IMR-90 (cell line): ENCODE measurements at regions not wholly inside any gene's neighbourhood (a gene's known extent, or its start where the extent isn't known, plus 50 kb on each side); places are given as distances from the start of the nearest gene placed in this dataset.

ENCODE experiments used
- ATAC-seq: fragments of 200-7000 bp; cut with Tn5 transposase; 2 replicates; pipeline ENCODE4 v1.9.1; 2020; ENCODE audit warnings: low read depth, mild to moderate bottlenecking, moderate library complexity
- BruUV-seq: library from RNA; stranded (reverse); fragments of 400-500 nt; replicated peaks from 2 replicates; lab custom pipeline; 2021; lab: Mats Ljungman, UMichigan
- CTCF ChIA-PET: fragments of 300-600 bp; formaldehyde crosslinking; extraction: SDS; loops from one replicate; lab custom pipeline; 2021; ENCODE audit warnings: antibody characterized with exemption; lab: Yijun Ruan, JAX
- POLR2A ChIA-PET: fragments of 300-600 bp; sonication (Branson Sonifier 250); formaldehyde crosslinking; loops from one replicate; lab custom pipeline; 2022; ENCODE audit warnings: antibody characterized with exemption; ENCODE audit not compliant: unreplicated experiment; lab: Charles Lee
- DNase-seq: peaks from one replicate; pipeline ENCODE4 v3.0.0; 2013
- H2AFZ ChIP-seq: replicated peaks from 2 replicates; pipeline ENCODE3; 2013; ENCODE audit warnings: low read length, mild to moderate bottlenecking; ENCODE audit not compliant: poor library complexity
- H2AK5ac ChIP-seq: 2 replicates; pipeline ENCODE4 v1.6.1; 2013; ENCODE audit warnings: low read depth, low read length, inconsistent platforms
- H2AK9ac ChIP-seq: replicated peaks from 2 replicates; pipeline ENCODE3; 2013; ENCODE audit warnings: mild to moderate bottlenecking, low read depth, low read length, moderate library complexity; ENCODE audit not compliant: poor library complexity
- H2BK120ac ChIP-seq: 2 replicates; pipeline ENCODE4 v1.6.1; 2013; ENCODE audit warnings: low read depth, low read length, inconsistent platforms
- H2BK15ac ChIP-seq: 3 replicates; pipeline ENCODE4 v1.6.1; 2013; ENCODE audit warnings: low read depth, low read length, inconsistent platforms
- H2BK20ac ChIP-seq: 2 replicates; pipeline ENCODE4 v1.6.1; 2013; ENCODE audit warnings: low read depth, mild to moderate bottlenecking, inconsistent platforms, low read length, moderate library complexity
- H2BK5ac ChIP-seq: 2 replicates; pipeline ENCODE4 v1.6.1; 2013; ENCODE audit warnings: mild to moderate bottlenecking, low read depth, low read length, inconsistent platforms; ENCODE audit not compliant: poor library complexity, severe bottlenecking
- H3K14ac ChIP-seq: replicated peaks from 2 replicates; pipeline ENCODE4 v1.6.1; 2013; ENCODE audit warnings: low read depth, low read length, inconsistent platforms
- H3K18ac ChIP-seq: 2 replicates; pipeline ENCODE4 v1.6.1; 2013; ENCODE audit warnings: low read depth, low read length, control low read depth
- H3K23ac ChIP-seq: 2 replicates; pipeline ENCODE4 v1.6.1; 2013; ENCODE audit warnings: low read depth, low read length, inconsistent platforms
- H3K27ac ChIP-seq: 2 replicates; pipeline ENCODE4 v1.5.1; 2013; ENCODE audit warnings: mild to moderate bottlenecking, control low read depth, low read length; ENCODE audit not compliant: insufficient read depth
- H3K27me3 ChIP-seq: 2 replicates; pipeline ENCODE4 v1.6.1; 2013; ENCODE audit warnings: low read length; ENCODE audit not compliant: control insufficient read depth, insufficient read depth
- H3K36me3 ChIP-seq: 2 replicates; pipeline ENCODE4 v1.6.1; 2013; ENCODE audit warnings: low read length, mixed read lengths; ENCODE audit not compliant: control insufficient read depth, insufficient read depth
- H3K4ac ChIP-seq: 2 replicates; pipeline ENCODE4 v1.6.1; 2013; ENCODE audit warnings: low read depth, low read length, inconsistent platforms
- H3K4me1 ChIP-seq: 2 replicates; pipeline ENCODE4 v1.6.1; 2013; ENCODE audit warnings: low read length, mixed read lengths; ENCODE audit not compliant: control insufficient read depth, insufficient read depth
- H3K4me2 ChIP-seq: 2 replicates; pipeline ENCODE4 v1.6.1; 2013; ENCODE audit warnings: low read depth, mild to moderate bottlenecking, control low read depth, low read length, moderate library complexity
- H3K4me3 ChIP-seq: 2 replicates; pipeline ENCODE4 v1.5.1; 2013; ENCODE audit warnings: low read depth, mild to moderate bottlenecking, control low read depth, low read length, moderate library complexity; ENCODE audit not compliant: insufficient read depth
- H3K56ac ChIP-seq: 2 replicates; pipeline ENCODE4 v1.6.1; 2013; ENCODE audit warnings: low read length, inconsistent platforms; ENCODE audit not compliant: insufficient read depth; ENCODE audit errors: extremely low read depth
- H3K79me1 ChIP-seq, 2 experiments: 2 replicates each; pipeline ENCODE4 v1.6.1; 2013; ENCODE audit warnings: low read length in 2 of 2, inconsistent platforms in 1 of 2, low read depth in 1 of 2
- H3K9ac ChIP-seq: 2 replicates; pipeline ENCODE4 v1.6.1; 2013; ENCODE audit warnings: low read depth, low read length, control low read depth
- H3K9me1 ChIP-seq: 2 replicates; pipeline ENCODE4 v1.6.1; 2013; ENCODE audit warnings: low read length, inconsistent platforms; ENCODE audit not compliant: insufficient read depth
- H3K9me3 ChIP-seq: 2 replicates; pipeline ENCODE4 v1.6.1; 2013; ENCODE audit warnings: low read length; ENCODE audit not compliant: control insufficient read depth, insufficient read depth
- H4K20me1 ChIP-seq: 2 replicates; pipeline ENCODE4 v1.6.1; 2013; ENCODE audit warnings: low read length, inconsistent platforms; ENCODE audit not compliant: insufficient read depth
- H4K5ac ChIP-seq: 2 replicates; pipeline ENCODE4 v1.6.1; 2013; ENCODE audit warnings: mild to moderate bottlenecking, low read depth, low read length, control low read depth
- H4K8ac ChIP-seq, 2 experiments: 2 replicates each; pipeline ENCODE4 v1.6.1; 2013; ENCODE audit warnings: low read depth in 2 of 2, low read length in 2 of 2, control low read depth in 1 of 2, inconsistent platforms in 1 of 2
- H4K91ac ChIP-seq: 2 replicates; pipeline ENCODE4 v1.6.1; 2013; ENCODE audit warnings: low read depth, low read length, inconsistent platforms; ENCODE audit not compliant: insufficient read depth
- BHLHE40 ChIP-seq: fragments of 150-350 bp; IDR thresholded peaks from 2 replicates; pipeline ENCODE4 v1.6.1; 2016; ENCODE audit warnings: mild to moderate bottlenecking, low read depth, low read length
- MXI1 ChIP-seq: IDR thresholded peaks from 2 replicates; pipeline ENCODE4 v1.6.1; 2012; ENCODE audit warnings: low read depth, mild to moderate bottlenecking, low read length, moderate library complexity, borderline replicate concordance
- NFE2L2 ChIP-seq: fragments of 150-350 bp; IDR thresholded peaks from 2 replicates; pipeline ENCODE4 v1.6.1; 2016; ENCODE audit warnings: low read depth, mild to moderate bottlenecking, low read length
- WGBS, 2 experiments: methylation state at CpG; one replicate each; pipeline versions ENCODE4 v1.1.5 to v1.1.7; 2013; ENCODE audit warnings: missing lambda C conversion rate in 2 of 2; ENCODE audit not compliant: insufficient read length in 1 of 2; ENCODE audit errors: extremely low coverage in 2 of 2; 5-methylcytosine and 5-hydroxymethylcytosine counted together
- dilution Hi-C: fragments of 300-500 bp; cut with HindIII; formaldehyde crosslinking; loops from one replicate; pipeline ENCODE4 v1.14.3; 2018; ENCODE audit warnings: low sequenced_read_pairs; ENCODE audit not compliant: unreplicated experiment
- in situ Hi-C: fragments of 300-500 bp; cut with MboI; formaldehyde crosslinking; loops from 3 replicates; pipeline ENCODE4 v1.14.3; 2019; ENCODE audit warnings: low sequenced_read_pairs, inconsistent platforms, mixed read lengths
- intact Hi-C: fragments of 100-400 bp; cut with micrococcal nuclease; formaldehyde crosslinking; loops from 2 replicates; pipeline ENCODE4 v1.10.0; 2022
- TF ChIP-seq, protein P1 (sequence below): fragments of 150-350 bp; IDR thresholded peaks from 2 replicates; pipeline ENCODE4 v1.6.1; 2016; ENCODE audit warnings: low read depth, mild to moderate bottlenecking, low read length, moderate library complexity, borderline replicate concordance

DNA sequence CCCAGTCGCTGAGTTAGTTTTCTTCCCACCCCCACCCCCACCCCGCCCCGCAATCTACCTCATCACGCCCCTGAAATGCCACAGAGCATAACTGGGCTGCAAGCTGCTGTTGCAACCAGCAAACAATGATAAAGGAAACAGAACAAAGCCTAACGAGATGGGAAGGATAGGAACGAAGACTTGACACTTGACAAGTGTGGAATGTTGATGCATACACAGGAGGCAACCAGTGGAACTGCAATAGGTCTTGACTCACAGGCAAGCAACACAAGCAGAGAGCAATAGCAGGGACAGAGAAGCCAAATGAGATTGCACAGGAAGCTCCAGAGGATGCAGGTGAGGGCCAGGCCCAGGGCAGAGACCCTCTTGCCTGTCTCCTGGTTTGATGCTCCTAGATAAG lies 225.9 kb downstream of the IGSF11 start:
- no peak for ATAC-seq
- Histone ChIP-seq H4K91ac (no peak overlapping the region), H3K4ac (no peak overlapping the region), H3K4me2 (no peak overlapping the region), H2BK5ac (no peak overlapping the region), H3K9me3 (no peaks in the 10 kb centered on the region), H4K8ac (no peak overlapping the region), H2AK5ac (no peak overlapping the region), H3K9me1 (no peaks in the 10 kb centered on the region), H3K14ac (no peak overlapping the region), H2AFZ (no peak overlapping the region), H2BK120ac (no peak overlapping the region), H3K27ac (no peak overlapping the region), H3K4me1 (no peaks in the 10 kb centered on the region), H2BK20ac (no peak overlapping the region), H2BK15ac (no peak overlapping the region), H3K4me3 (no peak overlapping the region), H4K5ac (no peak overlapping the region), H4K20me1 (no peaks in the 10 kb centered on the region), H3K36me3 (no peaks in the 10 kb centered on the region), H3K27me3 (peaks cover 1% of the 10 kb centered on the region; the same call in 1 of the 2 replicates), H3K79me1 (no peaks in the 10 kb centered on the region), H3K18ac (no peak overlapping the region), H3K9ac (no peak overlapping the region), H2AK9ac (no peak overlapping the region), H3K23ac (no peak overlapping the region), H3K56ac (no peak overlapping the region)
- TF ChIP-seq, protein P1, sequence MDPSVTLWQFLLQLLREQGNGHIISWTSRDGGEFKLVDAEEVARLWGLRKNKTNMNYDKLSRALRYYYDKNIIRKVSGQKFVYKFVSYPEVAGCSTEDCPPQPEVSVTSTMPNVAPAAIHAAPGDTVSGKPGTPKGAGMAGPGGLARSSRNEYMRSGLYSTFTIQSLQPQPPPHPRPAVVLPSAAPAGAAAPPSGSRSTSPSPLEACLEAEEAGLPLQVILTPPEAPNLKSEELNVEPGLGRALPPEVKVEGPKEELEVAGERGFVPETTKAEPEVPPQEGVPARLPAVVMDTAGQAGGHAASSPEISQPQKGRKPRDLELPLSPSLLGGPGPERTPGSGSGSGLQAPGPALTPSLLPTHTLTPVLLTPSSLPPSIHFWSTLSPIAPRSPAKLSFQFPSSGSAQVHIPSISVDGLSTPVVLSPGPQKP, result no peak
- TF ChIP-seq MXI1, result no peak
- no peak for TF ChIP-seq NFE2L2
- TF ChIP-seq BHLHE40, result no peak
- DNase-seq, result no peak
- CTCF ChIA-PET, result interaction anchor here (0.6 to 0.7 kb wide), 2 partner anchors 52 to 430 kb away, joined by 3 to 5 read pairs; no protein-coding TSS in a partner anchor
- WGBS, 2 experiments, result 29% methylated on average over 2 of the region's 6 CpGs; no CpG with 5 or more reads in 1 of the 2 experiments
- dilution Hi-C loops, result no loop called here
- BruUV-seq, result no TSS peak
- POLR2A ChIA-PET, result no interaction called here
- in situ Hi-C loops, result no loop called here
- intact Hi-C loops, result no loop called here
